ENCODE measurements at regions not wholly inside any gene's neighbourhood (a gene's known extent, or its start where the extent isn't known, plus 50 kb on each side); places are given as distances from the start of the nearest gene placed in this dataset.

DNA sequence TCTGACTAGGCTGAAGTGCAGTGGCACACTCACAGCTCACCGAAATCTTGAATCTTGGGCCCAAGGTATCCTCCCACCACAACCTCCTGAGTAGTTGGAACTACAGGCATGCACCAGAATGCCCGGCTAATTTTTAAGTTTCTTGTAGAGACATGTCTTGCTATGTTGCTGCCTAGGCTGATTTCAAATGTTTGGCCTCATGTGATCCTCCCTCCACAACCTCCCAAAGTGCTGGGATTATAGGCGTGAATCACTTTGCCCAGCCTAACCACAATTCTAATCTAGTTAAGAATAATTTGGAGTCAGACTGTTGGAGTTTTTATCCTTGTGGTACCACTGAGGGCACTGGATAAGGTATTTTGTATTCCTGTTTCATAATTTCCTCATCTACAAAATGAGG, 317.5 kb upstream of the AGA start:
- TF ChIP-seq, protein P1, sequence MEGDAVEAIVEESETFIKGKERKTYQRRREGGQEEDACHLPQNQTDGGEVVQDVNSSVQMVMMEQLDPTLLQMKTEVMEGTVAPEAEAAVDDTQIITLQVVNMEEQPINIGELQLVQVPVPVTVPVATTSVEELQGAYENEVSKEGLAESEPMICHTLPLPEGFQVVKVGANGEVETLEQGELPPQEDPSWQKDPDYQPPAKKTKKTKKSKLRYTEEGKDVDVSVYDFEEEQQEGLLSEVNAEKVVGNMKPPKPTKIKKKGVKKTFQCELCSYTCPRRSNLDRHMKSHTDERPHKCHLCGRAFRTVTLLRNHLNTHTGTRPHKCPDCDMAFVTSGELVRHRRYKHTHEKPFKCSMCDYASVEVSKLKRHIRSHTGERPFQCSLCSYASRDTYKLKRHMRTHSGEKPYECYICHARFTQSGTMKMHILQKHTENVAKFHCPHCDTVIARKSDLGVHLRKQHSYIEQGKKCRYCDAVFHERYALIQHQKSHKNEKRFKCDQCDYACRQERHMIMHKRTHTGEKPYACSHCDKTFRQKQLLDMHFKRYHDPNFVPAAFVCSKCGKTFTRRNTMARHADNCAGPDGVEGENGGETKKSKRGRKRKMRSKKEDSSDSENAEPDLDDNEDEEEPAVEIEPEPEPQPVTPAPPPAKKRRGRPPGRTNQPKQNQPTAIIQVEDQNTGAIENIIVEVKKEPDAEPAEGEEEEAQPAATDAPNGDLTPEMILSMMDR (IDR thresholded peaks at IDR 0.05): no peak
- TF ChIP-seq POLR2A (IDR thresholded peaks at IDR 0.05): no peak
